Uterus (tissue), 3 donors: ENCODE measurements at regions not wholly inside any gene's neighbourhood (a gene's known extent, or its start where the extent isn't known, plus 50 kb on each side); places are given as distances from the start of the nearest gene placed in this dataset.

ENCODE experiments used
- DNase-seq, 2 donors: peaks; one replicate each; pipeline ENCODE4 v3.0.0-alpha.2; 2019 to 2020
- H3K27ac ChIP-seq, 2 donors: fragments of 200-600 bp; sonication (generic); 1 replicate in 1 of 2; 2 replicates in 1 of 2; pipeline ENCODE4 v1.5.1; 2016 to 2018
- H3K27me3 ChIP-seq, 2 donors: fragments of 200-600 bp; sonication (generic); one replicate each; pipeline ENCODE4 v1.5.1; 2018 to 2019; ENCODE audit warnings: control low read depth in 1 of 2
- H3K36me3 ChIP-seq, 2 donors: fragments of 200-600 bp; sonication (generic); one replicate each; pipeline ENCODE4 v1.5.1; 2019; ENCODE audit warnings: control low read depth in 1 of 2
- H3K4me1 ChIP-seq, 2 donors: fragments of 200-600 bp; sonication (generic); one replicate each; pipeline ENCODE4 v1.5.1; 2018 to 2019; ENCODE audit warnings: control low read depth in 1 of 2
- H3K4me3 ChIP-seq, 2 donors: fragments of 200-600 bp; sonication (generic); 1 replicate in 1 of 2; 2 replicates in 1 of 2; pipeline ENCODE4 v1.5.1; 2018 to 2019; ENCODE audit warnings: mild to moderate bottlenecking in 1 of 2
- H3K9me3 ChIP-seq, 2 donors: fragments of 200-600 bp; sonication (generic); one replicate each; pipeline ENCODE4 v1.5.1; 2019; ENCODE audit warnings: control low read depth in 1 of 2
- CTCF ChIP-seq, 4 experiments: fragments of 200-600 bp in 2 of 4; fragments of 450-650 bp in 2 of 4; sonication (generic) in 2 of 4; IDR thresholded peaks; one replicate each; pipeline ENCODE4 v1.5.1; 2016 to 2019; ENCODE audit warnings: antibody characterized with exemption in 4 of 4, mild to moderate bottlenecking in 2 of 4, moderate library complexity in 1 of 4
- POLR2A ChIP-seq, 2 donors: fragments of 450-650 bp; IDR thresholded peaks; one replicate each; pipeline ENCODE4 v1.6.1; 2016; ENCODE audit warnings: antibody characterized with exemption in 2 of 2, mild to moderate bottlenecking in 1 of 2, moderate library complexity in 1 of 2
- intact Hi-C: fragments of 100-400 bp; cut with DNase I; formaldehyde crosslinking; loops from one replicate; pipeline ENCODE4 v1.15.1; 2023; ENCODE audit warnings: low total_unique reads
- donor health status: DM: yes; HTN: yes; CAD: no.

GRCh38 chr13:21925720-21926119 is 254.8 kb downstream of the FGF9 start:
- DNase-seq: no peak
- TF ChIP-seq POLR2A (IDR thresholded peaks at IDR 0.05) (no peak), CTCF (IDR thresholded peaks at IDR 0.05) (no peak)
- Histone ChIP-seq H3K27ac (no peak overlapping the region), H3K36me3 (no peaks in the 10 kb centered on the region), H3K9me3 (no peaks in the 10 kb centered on the region), H3K4me3 (no peak overlapping the region), H3K27me3 (no peaks in the 10 kb centered on the region), H3K4me1 (no peaks in the 10 kb centered on the region)
- intact Hi-C loops: no loop called here

DNA sequence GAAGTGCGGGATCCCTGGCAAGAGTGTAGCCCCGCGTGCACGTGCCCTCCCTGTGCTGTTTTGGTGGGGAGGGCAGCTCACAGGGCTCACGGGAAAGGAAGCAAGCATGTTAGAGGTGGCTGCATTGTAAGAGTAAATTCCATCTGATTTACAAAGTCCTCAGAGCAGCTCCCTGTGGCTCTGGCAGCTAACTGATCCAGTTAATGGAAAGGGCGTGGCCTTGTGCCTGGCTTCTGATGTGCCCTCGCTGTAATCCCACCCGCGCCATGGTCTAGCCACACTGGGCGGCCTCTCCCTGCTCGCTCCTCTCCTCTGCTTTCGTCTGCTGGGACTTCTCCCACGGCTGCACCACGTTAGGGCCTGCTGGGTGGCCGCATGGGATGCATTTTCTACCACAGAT is 258.5 kb downstream of the FGF9 start:
- DNase-seq: no peak
- H3K9me3 ChIP-seq: no peaks in the 10 kb centered on the region
- no peaks in the 10 kb centered on the region for H3K4me1 ChIP-seq
- H3K36me3 ChIP-seq: no peaks in the 10 kb centered on the region
- intact Hi-C loops: no loop called here
- H3K27ac ChIP-seq: no peak overlapping the region
- H3K27me3 ChIP-seq: no peaks in the 10 kb centered on the region
- TF ChIP-seq POLR2A (IDR thresholded peaks at IDR 0.05) (no peak), CTCF (IDR thresholded peaks at IDR 0.05) (no peak)
- H3K4me3 ChIP-seq: no peak overlapping the region

DNA sequence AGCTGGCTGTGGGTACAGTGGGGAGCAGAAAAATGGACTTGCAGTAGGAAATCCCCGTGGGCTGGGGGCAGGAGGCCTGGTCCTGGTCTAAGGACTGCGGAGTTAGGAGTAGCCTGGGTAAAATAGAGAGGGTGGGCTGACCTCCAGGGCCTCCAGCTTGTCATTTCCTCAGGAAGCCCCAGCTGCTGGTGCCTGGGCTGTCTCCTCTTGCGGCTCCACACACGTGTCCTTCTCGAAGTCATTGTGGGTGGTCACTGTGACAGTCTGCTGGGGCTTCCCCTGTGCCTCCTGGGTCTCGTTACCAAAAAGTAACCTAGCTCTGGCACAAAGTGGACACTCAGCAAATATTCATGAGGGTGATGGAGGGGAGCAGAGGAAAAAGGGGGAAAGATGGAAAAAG is 259.7 kb downstream of the FGF9 start:
- no peaks in the 10 kb centered on the region for H3K36me3 ChIP-seq
- intact Hi-C loops: no loop called here
- no peaks in the 10 kb centered on the region for H3K4me1 ChIP-seq
- H3K9me3 ChIP-seq: no peaks in the 10 kb centered on the region
- TF ChIP-seq CTCF (IDR thresholded peaks at IDR 0.05) (no peak), POLR2A (IDR thresholded peaks at IDR 0.05) (no peak)
- H3K27me3 ChIP-seq: no peaks in the 10 kb centered on the region
- no peak for DNase-seq
- no peak overlapping the region for H3K4me3 ChIP-seq
- H3K27ac ChIP-seq: no peak overlapping the region

GRCh38 chr13:21932578-21932977 is 261.7 kb downstream of the FGF9 start:
- DNase-seq: no peak
- TF ChIP-seq POLR2A (IDR thresholded peaks at IDR 0.05): no peak
- TF ChIP-seq CTCF (IDR thresholded peaks at IDR 0.05): no peak
- no peak overlapping the region for H3K27ac ChIP-seq
- no peaks in the 10 kb centered on the region for H3K27me3 ChIP-seq
- H3K4me1 ChIP-seq: no peaks in the 10 kb centered on the region
- H3K9me3 ChIP-seq: no peaks in the 10 kb centered on the region
- H3K36me3 ChIP-seq: no peaks in the 10 kb centered on the region
- no peak overlapping the region for H3K4me3 ChIP-seq
- intact Hi-C loops: no loop called here

GRCh38 chr13:21932996-21933395 is 262.1 kb downstream of the FGF9 start:
- TF ChIP-seq POLR2A (IDR thresholded peaks at IDR 0.05) (no peak), CTCF (IDR thresholded peaks at IDR 0.05) (no peak)
- H3K36me3 ChIP-seq: no peaks in the 10 kb centered on the region
- intact Hi-C loops: no loop called here
- DNase-seq: no peak
- H3K4me1 ChIP-seq: no peaks in the 10 kb centered on the region
- H3K9me3 ChIP-seq: no peaks in the 10 kb centered on the region
- H3K27me3 ChIP-seq: no peaks in the 10 kb centered on the region
- no peak overlapping the region for H3K4me3 ChIP-seq
- H3K27ac ChIP-seq: no peak overlapping the region
